Panc1 (cell line): ENCODE measurements at regions not wholly inside any gene's neighbourhood (a gene's known extent, or its start where the extent isn't known, plus 50 kb on each side); places are given as distances from the start of the nearest gene placed in this dataset.

ENCODE experiments used
- POLR2AphosphoS5 ChIP-seq: IDR thresholded peaks from 2 replicates; pipeline ENCODE4 v1.6.1; 2012; ENCODE audit warnings: mild to moderate bottlenecking, low read depth, low read length, moderate library complexity
- REST ChIP-seq, 2 experiments: IDR thresholded peaks; 2 replicates each; pipeline ENCODE4 v1.6.1; 2011 to 2012; ENCODE audit warnings: low read depth in 2 of 2, control low read depth in 1 of 2, low read length in 1 of 2, mild to moderate bottlenecking in 1 of 2, moderate library complexity in 1 of 2; ENCODE audit not compliant: insufficient read depth in 1 of 2
- TCF7L2 ChIP-seq: IDR thresholded peaks from 2 replicates; pipeline ENCODE4 v1.6.1; 2011; ENCODE audit warnings: mild to moderate bottlenecking, low read depth, low read length, inconsistent platforms
- TF ChIP-seq, protein P1 (sequence below): fragments of 450-650 bp; IDR thresholded peaks from 2 replicates; pipeline ENCODE4 v1.5.1; 2017; ENCODE audit warnings: mild to moderate bottlenecking

DNA sequence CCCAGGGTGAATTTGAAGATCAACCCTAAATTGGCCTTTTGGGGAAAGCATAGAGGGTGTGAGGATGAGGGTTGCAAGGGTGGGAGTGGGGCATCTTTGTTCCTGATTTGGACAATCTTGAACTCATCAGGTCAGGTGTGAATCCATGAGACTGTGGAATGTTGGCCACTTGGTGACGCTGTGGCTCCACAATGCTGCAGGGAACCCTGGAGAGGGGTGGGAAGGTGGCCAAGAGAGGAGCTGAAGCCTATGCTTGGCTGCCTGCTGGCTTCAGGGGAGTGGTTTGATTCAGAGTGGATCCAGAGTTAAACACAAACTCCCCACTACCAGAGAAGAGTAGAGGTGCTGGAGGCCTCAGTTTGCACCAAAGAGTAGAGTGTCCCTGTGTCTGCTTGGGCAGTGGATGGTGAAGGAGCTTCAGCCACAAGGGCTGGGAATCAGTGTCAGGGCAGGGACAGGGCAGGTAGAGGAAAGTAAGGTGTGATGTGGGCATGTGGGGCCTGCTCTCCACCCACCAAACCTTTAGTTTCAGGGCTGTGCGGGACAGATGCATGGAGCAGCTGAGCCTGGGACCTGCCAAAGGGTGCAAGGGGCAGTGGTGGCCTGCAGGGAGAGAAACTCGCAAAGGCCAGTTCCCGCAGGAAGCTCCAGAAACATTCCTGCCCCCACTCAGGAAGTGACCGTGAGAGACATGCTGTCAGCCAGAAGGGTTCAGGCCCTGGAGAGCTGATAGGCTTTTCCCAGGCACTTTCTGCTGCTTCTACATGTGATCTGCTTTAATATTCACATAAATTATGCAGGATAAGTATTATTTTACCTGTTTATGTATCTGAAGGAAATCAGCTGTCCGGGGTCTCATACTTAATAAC lies 81.0 kb upstream of the PRSS58 start:
- TF ChIP-seq REST (IDR thresholded peaks at IDR 0.05; ENCODE audit: insufficient read depth in 1 of 2, low read depth in 2 of 2, low read length in 1 of 2) (no peak), POLR2AphosphoS5 (no peak), TCF7L2 (no peak)
- TF ChIP-seq, protein P1, sequence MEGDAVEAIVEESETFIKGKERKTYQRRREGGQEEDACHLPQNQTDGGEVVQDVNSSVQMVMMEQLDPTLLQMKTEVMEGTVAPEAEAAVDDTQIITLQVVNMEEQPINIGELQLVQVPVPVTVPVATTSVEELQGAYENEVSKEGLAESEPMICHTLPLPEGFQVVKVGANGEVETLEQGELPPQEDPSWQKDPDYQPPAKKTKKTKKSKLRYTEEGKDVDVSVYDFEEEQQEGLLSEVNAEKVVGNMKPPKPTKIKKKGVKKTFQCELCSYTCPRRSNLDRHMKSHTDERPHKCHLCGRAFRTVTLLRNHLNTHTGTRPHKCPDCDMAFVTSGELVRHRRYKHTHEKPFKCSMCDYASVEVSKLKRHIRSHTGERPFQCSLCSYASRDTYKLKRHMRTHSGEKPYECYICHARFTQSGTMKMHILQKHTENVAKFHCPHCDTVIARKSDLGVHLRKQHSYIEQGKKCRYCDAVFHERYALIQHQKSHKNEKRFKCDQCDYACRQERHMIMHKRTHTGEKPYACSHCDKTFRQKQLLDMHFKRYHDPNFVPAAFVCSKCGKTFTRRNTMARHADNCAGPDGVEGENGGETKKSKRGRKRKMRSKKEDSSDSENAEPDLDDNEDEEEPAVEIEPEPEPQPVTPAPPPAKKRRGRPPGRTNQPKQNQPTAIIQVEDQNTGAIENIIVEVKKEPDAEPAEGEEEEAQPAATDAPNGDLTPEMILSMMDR, result peak; percentile 19; the same call in 1 of the 2 replicates
